ENCODE measurements at regions not wholly inside any gene's neighbourhood (a gene's known extent, or its start where the extent isn't known, plus 50 kb on each side); places are given as distances from the start of the nearest gene placed in this dataset.

- intact Hi-C loops (cut with micrococcal nuclease; ENCODE audit: unreplicated experiment) (loop anchor here (10.0 kb wide), 1 partner anchor 138 kb away; no protein-coding TSS in a partner anchor), in situ Hi-C loops (cut with HindIII; ENCODE audit: low pct_unique_long_range_greater_than_20kb, low sequenced_read_pairs) (no loop called here)
- no peak for DNase-seq (ENCODE audit: low read depth, low spot score)
- no peak for ATAC-seq
- TF ChIP-seq SIN3A (IDR thresholded peaks at IDR 0.05; ENCODE audit: borderline replicate concordance, insufficient read depth, low read depth, low read length): no peak
- no peak for TF ChIP-seq TCF7L2 (IDR thresholded peaks at IDR 0.05; ENCODE audit: low read depth, low read length)
- TF ChIP-seq CTCF (IDR thresholded peaks at IDR 0.05): no peak
- TF ChIP-seq POLR2AphosphoS5 (IDR thresholded peaks at IDR 0.05; ENCODE audit: low read depth, low read length): no peak
- TF ChIP-seq, protein P1, sequence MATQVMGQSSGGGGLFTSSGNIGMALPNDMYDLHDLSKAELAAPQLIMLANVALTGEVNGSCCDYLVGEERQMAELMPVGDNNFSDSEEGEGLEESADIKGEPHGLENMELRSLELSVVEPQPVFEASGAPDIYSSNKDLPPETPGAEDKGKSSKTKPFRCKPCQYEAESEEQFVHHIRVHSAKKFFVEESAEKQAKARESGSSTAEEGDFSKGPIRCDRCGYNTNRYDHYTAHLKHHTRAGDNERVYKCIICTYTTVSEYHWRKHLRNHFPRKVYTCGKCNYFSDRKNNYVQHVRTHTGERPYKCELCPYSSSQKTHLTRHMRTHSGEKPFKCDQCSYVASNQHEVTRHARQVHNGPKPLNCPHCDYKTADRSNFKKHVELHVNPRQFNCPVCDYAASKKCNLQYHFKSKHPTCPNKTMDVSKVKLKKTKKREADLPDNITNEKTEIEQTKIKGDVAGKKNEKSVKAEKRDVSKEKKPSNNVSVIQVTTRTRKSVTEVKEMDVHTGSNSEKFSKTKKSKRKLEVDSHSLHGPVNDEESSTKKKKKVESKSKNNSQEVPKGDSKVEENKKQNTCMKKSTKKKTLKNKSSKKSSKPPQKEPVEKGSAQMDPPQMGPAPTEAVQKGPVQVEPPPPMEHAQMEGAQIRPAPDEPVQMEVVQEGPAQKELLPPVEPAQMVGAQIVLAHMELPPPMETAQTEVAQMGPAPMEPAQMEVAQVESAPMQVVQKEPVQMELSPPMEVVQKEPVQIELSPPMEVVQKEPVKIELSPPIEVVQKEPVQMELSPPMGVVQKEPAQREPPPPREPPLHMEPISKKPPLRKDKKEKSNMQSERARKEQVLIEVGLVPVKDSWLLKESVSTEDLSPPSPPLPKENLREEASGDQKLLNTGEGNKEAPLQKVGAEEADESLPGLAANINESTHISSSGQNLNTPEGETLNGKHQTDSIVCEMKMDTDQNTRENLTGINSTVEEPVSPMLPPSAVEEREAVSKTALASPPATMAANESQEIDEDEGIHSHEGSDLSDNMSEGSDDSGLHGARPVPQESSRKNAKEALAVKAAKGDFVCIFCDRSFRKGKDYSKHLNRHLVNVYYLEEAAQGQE (IDR thresholded peaks at IDR 0.05; ENCODE audit: insufficient read depth in 1 of 2, low read depth in 2 of 2, low read length in 1 of 2): no peak
- BruUV-seq (replicated peaks): no TSS peak
- Histone ChIP-seq H3K27ac (ENCODE audit: low read length) (no peak overlapping the region), H3K4me1 (ENCODE audit: control insufficient read depth, insufficient read depth, low read length) (no peaks in the 10 kb centered on the region), H3K36me3 (ENCODE audit: control insufficient read depth, insufficient read depth, low read length) (no peaks in the 10 kb centered on the region), H3K27me3 (ENCODE audit: control insufficient read depth, insufficient read depth, low read length) (no peaks in the 10 kb centered on the region), H3K9me3 (ENCODE audit: control insufficient read depth, insufficient read depth, low read depth, low read length) (no peaks in the 10 kb centered on the region), H3K4me3 (ENCODE audit: low read depth in 2 of 2, low read length in 2 of 2) (no peak overlapping the region)
- ChIA-PET CTCF (interaction anchor here (1.0 kb wide), 1 partner anchor 599 kb away, joined by 3 read pairs; no protein-coding TSS in a partner anchor), POLR2A (no interaction called here)
Measured at GRCh38 chr1:4053160-4053748, 153.2 kb upstream of the C1orf174 start.

DNA sequence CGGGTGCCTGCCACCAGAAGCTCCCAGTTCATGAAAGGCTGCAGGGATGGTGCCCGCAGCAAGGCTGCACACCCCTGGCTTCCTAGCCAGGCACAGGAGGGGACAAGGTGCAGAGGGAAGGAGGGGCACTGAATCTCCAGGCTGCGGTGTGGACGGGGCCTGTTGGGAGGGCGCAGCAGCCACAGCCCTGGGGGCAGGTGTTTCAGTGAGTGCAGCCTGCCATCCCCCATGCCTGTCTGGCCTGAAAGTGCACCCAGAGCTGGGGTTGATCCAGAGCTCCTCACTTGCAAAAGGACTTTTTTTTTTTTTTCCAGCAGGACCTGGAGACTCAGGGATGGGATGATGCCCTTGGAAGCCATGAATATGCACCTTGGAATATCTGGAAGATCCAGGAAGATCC, 153.7 kb upstream of the C1orf174 start:
- no peak overlapping the region for H3K27ac ChIP-seq (ENCODE audit: low read length)
- POLR2A ChIA-PET: no interaction called here
- DNase-seq (ENCODE audit: low read depth, low spot score): no peak
- no peaks in the 10 kb centered on the region for H3K36me3 ChIP-seq (ENCODE audit: control insufficient read depth, insufficient read depth, low read length)
- no TSS peak for BruUV-seq (replicated peaks)
- in situ Hi-C loops (cut with HindIII; ENCODE audit: low pct_unique_long_range_greater_than_20kb, low sequenced_read_pairs): no loop called here
- intact Hi-C loops (cut with micrococcal nuclease; ENCODE audit: unreplicated experiment): loop anchor here (10.0 kb wide), 1 partner anchor 139 kb away; no protein-coding TSS in a partner anchor
- ATAC-seq: no peak
- no peak overlapping the region for H3K4me3 ChIP-seq (ENCODE audit: low read depth in 2 of 2, low read length in 2 of 2)
- no peaks in the 10 kb centered on the region for H3K27me3 ChIP-seq (ENCODE audit: control insufficient read depth, insufficient read depth, low read length)
- H3K4me1 ChIP-seq (ENCODE audit: control insufficient read depth, insufficient read depth, low read length): no peaks in the 10 kb centered on the region
- TF ChIP-seq, protein P1 (IDR thresholded peaks at IDR 0.05; ENCODE audit: insufficient read depth in 1 of 2, low read depth in 2 of 2, low read length in 1 of 2): no peak
- no peak for TF ChIP-seq POLR2AphosphoS5 (IDR thresholded peaks at IDR 0.05; ENCODE audit: low read depth, low read length)
- TF ChIP-seq SIN3A (IDR thresholded peaks at IDR 0.05; ENCODE audit: borderline replicate concordance, insufficient read depth, low read depth, low read length): no peak
- no peak for TF ChIP-seq CTCF (IDR thresholded peaks at IDR 0.05)
- no peak for TF ChIP-seq TCF7L2 (IDR thresholded peaks at IDR 0.05; ENCODE audit: low read depth, low read length)
- CTCF ChIA-PET: interaction anchor here (1.0 kb wide), 1 partner anchor 598 kb away, joined by 3 read pairs; no protein-coding TSS in a partner anchor
- H3K9me3 ChIP-seq (ENCODE audit: control insufficient read depth, insufficient read depth, low read depth, low read length): no peaks in the 10 kb centered on the region

Data from Panc1 (cell line).